ENCODE measurements at regions not wholly inside any gene's neighbourhood (a gene's known extent, or its start where the extent isn't known, plus 50 kb on each side); places are given as distances from the start of the nearest gene placed in this dataset.

DNA sequence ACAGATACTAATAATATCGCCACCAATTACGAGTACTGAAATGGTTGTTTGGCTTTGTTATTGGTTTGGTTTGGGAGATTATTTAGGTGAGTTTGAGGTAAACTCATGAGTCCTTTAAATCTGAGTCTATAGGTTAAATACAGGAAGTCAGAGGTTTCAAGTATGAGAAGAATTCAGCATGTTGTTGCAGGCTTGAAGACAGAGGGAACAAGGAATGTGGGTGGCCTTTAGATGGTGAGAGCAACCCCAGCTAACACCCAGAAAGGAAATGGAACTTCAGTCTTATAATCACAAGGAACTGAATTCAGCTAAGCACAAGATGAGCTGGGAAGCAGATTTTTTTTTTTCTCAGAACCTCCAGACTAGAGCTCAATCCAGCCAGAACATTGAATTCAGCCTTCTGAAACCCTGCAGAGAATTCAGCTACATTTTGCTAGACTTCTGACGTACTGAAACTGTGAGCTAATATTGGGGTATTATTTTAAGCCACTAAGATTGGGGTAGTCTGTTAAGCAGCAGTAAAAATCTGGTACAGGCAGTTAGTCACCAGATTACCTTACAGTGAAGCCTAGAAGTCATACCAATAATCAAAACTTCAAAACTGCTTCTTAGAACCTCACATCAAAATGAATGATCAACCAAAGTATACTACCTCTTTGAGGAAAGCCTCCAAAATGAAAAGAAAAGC lies 216.0 kb upstream of the PUM3 start:
- in situ Hi-C loops (cut with HindIII; ENCODE audit: low pct_ligation_motif_present, low pct_unique_long_range_greater_than_20kb, low sequenced_read_pairs) = no loop called here
- DNase-seq = no peak

DNA sequence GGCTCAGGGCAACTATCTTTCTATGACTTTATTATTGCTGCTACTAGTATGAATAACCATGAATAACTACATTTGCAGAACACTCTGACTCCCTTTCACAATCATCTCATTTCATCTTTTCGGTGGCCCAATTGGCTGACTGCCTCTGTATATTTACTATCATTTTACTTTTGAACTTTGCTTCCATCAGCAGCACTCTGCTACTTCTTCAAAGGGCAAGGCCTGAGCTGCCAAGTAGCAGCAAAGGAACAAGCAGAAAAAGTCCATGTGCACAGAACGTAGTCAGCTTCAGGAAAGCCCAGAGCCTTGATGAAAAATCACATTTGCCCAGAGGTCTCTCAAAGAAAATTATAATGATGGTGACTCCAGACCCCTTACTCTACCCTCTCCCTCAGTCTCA lies 214.5 kb upstream of the PUM3 start:
- in situ Hi-C loops (cut with HindIII; ENCODE audit: low pct_ligation_motif_present, low pct_unique_long_range_greater_than_20kb, low sequenced_read_pairs) = no loop called here
- no peak for DNase-seq

DNA sequence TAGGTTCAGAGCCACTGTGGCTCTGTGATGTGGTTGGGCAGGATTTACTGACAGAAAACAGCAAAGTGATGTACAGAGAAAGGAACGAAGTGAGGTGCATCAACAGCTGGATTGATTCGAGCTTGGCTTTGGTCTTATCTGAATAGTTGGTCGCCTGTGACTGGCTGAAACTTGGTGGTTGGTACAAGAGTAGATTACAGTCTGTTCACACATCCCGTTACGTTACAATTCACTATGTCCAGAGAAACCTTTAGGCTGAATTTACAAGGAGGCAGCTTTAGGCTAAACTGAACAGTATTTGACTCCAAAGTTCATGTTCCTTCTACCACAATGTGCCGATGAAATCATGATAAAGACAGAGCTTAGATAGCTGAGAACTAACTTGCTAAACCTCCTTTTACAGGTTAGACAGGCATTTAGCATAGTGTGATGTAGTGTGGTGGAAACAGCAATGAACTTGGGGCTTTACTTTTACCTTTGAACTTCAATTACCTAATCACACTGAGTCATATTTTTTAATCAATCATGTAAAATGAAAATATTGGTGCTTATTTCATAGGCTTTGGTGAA lies 210.2 kb upstream of the PUM3 start:
- no peak for DNase-seq
- in situ Hi-C loops (cut with HindIII; ENCODE audit: low pct_ligation_motif_present, low pct_unique_long_range_greater_than_20kb, low sequenced_read_pairs) = no loop called here

- in situ Hi-C loops (cut with HindIII; ENCODE audit: low pct_ligation_motif_present, low pct_unique_long_range_greater_than_20kb, low sequenced_read_pairs) = no loop called here
- DNase-seq = no peak
These were observed 205.7 kb upstream of the PUM3 start for GRCh38 chr9:3049636-3050035.

DNA sequence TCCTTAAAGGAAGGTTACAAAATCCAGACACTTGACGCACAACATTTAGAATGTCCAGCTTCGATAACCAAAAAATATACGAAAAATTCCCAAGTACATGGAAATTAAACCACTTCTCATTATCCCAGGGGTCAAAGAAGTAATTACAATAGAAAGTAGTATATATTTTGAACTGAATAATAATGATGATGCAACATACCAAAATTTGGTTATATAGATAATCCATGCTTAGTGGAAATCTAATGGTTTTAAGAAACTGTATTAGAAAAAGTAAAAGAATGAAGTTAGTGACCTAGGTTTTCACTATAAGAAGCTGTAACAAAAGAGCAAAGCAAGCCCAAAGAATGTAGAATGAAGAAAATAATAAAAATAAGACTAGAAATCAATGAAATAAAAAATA lies 204.0 kb upstream of the PUM3 start:
- no peak for DNase-seq
- in situ Hi-C loops (cut with HindIII; ENCODE audit: low pct_ligation_motif_present, low pct_unique_long_range_greater_than_20kb, low sequenced_read_pairs) = no loop called here

DNA sequence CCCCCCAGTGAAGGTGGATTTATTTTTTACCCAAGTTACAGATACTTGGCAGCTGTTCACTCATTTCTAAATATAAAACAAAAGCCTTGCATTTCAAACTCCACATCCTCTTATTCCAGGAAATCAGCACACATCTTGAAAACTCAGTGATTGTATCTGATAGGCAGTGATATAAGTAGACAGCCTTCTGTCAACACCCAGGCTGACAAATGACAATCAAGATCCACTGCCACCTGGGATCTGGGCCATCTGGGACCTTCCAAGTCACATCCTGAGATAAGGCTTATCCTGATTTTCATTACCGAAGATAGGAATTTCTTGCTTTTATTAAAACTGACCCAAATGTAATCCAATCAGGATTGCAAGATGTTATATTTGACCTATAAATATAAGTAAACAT lies 201.3 kb upstream of the PUM3 start:
- in situ Hi-C loops (cut with HindIII; ENCODE audit: low pct_ligation_motif_present, low pct_unique_long_range_greater_than_20kb, low sequenced_read_pairs) = no loop called here
- no peak for DNase-seq

GRCh38 chr9:3043369-3043768 lies 199.5 kb upstream of the PUM3 start:
- peak; percentile 55 for DNase-seq
- in situ Hi-C loops (cut with HindIII; ENCODE audit: low pct_ligation_motif_present, low pct_unique_long_range_greater_than_20kb, low sequenced_read_pairs) = no loop called here

DNA sequence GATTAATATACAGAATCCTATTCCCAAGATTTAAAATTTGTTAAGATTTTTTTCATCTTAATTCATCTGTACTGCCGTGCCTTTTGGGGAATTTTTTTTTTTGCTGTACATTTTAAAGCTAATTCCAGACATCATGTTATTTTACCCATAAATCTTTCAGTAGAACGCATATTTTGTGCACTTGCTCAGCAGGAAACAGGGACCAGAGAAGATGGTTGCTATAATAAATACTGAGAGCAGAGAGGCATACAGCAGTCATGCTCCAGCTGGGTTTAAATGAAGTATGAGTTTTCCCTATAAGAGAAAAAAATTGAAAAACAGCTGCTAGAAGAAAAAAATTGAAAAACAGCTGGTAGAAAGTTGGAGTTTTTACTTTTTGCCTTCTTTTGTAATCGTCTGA lies 196.9 kb upstream of the PUM3 start:
- DNase-seq = no peak
- in situ Hi-C loops (cut with HindIII; ENCODE audit: low pct_ligation_motif_present, low pct_unique_long_range_greater_than_20kb, low sequenced_read_pairs) = no loop called here

- no peak for DNase-seq
- in situ Hi-C loops (cut with HindIII; ENCODE audit: low pct_ligation_motif_present, low pct_unique_long_range_greater_than_20kb, low sequenced_read_pairs) = no loop called here
These were observed 192.4 kb upstream of the PUM3 start for GRCh38 chr9:3036333-3036700.

- no peak for DNase-seq
- in situ Hi-C loops (cut with HindIII; ENCODE audit: low pct_ligation_motif_present, low pct_unique_long_range_greater_than_20kb, low sequenced_read_pairs) = no loop called here
These were observed 191.9 kb upstream of the PUM3 start for GRCh38 chr9:3035579-3036332.

DNA sequence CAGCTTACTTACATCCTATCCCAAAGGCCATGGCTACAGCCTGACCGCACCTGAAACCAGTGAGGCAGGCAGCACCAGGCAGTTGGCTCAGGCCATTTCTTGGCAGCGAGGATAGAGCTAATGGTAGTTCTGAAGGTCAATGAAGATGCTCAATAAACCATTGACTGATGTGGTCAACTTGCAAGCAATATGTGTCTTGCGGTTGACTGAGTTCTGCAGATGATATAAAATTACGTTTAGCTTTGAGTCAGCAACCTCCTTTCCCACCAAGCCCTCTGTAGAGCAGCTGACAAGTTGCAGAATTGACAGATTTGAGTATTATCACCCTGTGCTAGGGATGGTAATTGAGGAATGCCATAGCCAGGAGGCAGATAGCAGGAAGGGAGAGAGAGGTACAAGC lies 189.0 kb upstream of the PUM3 start:
- no peak for DNase-seq
- in situ Hi-C loops (cut with HindIII; ENCODE audit: low pct_ligation_motif_present, low pct_unique_long_range_greater_than_20kb, low sequenced_read_pairs) = no loop called here

DNA sequence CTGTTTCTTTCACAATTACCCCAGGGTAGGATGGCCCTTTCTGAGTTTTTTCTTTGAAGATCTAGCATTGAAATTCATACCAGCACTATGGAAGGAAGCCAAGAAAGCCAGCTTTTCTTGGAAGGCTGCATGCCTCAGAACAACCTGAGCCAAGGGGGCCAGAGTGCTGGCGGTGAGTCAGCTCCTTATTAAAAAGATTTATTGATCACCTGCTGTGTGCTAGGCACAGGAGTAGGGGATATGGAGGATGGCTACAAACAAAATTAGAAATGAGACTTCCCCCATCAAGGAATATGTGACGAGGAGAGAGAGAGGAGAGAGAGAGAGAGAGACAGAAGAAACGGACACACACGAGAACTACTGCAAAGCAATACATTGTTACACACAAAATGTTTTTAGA lies 184.6 kb upstream of the PUM3 start:
- no peak for DNase-seq
- in situ Hi-C loops (cut with HindIII; ENCODE audit: low pct_ligation_motif_present, low pct_unique_long_range_greater_than_20kb, low sequenced_read_pairs) = no loop called here

GRCh38 chr9:3027210-3027609 lies 183.3 kb upstream of the PUM3 start:
- in situ Hi-C loops (cut with HindIII; ENCODE audit: low pct_ligation_motif_present, low pct_unique_long_range_greater_than_20kb, low sequenced_read_pairs) = no loop called here
- DNase-seq = no peak

DNA sequence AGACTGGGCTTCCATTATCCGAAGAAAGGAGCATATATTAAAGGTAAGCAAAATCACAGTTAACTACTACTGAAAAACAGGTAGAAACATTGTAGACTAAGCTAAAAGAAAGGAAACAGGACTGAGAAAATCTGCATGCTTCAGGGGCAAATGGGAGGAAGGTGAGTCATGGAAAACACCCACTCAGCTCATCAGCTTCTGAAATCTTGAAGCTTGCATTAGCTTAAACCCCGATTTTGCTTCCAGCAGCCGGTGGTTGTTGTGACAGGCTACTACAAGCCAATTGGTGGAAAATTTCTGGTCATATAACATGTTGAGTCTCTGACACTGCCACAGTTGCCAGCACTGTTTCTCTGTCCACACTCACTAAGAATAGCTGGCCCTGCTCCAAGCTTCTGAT lies 179.6 kb upstream of the PUM3 start:
- in situ Hi-C loops (cut with HindIII; ENCODE audit: low pct_ligation_motif_present, low pct_unique_long_range_greater_than_20kb, low sequenced_read_pairs) = no loop called here
- no peak for DNase-seq

DNA sequence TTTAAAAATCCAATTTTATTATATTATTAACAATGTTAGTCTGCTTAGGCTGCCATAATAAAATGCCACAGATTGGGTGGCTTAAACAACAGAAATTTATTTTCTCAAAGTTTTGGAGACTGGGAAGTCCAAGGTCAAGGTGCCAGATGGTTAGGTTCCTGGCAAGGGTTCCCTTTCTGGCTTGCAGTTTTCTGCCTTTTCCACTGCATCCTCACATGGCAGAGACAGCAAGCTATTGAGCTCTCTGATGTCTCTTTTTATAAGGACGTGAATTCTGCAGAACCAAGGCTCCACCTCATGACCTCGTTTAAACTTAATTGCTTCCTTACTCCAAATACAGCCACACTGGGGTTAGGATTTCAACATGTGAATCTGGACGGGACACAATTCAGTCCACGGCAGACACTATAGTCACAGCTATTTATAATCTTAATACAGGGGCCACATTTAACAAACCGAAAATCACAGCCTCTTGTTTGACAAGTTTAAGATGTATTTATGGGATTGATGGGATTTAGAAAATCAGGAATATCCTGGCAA lies 174.9 kb upstream of the PUM3 start:
- DNase-seq = no peak
- in situ Hi-C loops (cut with HindIII; ENCODE audit: low pct_ligation_motif_present, low pct_unique_long_range_greater_than_20kb, low sequenced_read_pairs) = no loop called here

- in situ Hi-C loops (cut with HindIII; ENCODE audit: low pct_ligation_motif_present, low pct_unique_long_range_greater_than_20kb, low sequenced_read_pairs) = no loop called here
- no peak for DNase-seq
These were observed 174.2 kb upstream of the PUM3 start for GRCh38 chr9:3018071-3018470.

DNA sequence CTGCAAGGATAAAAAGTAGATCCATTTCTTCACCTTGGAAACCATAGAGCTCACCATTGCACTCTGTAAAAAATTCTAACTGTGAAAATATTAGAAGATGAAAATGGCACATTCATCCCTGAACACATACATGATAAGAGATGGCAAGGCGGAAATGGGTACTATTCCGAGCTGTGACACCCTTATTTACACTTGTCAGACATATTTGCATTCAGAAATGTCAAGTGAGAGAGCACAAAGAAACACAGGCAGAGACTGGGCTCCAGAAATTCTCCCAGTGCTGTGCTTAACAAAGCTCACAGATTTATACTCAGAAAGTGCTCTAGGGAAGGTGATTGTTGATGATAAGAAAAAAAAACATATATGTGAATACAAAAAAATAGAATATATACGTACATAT lies 170.3 kb upstream of the PUM3 start:
- in situ Hi-C loops (cut with HindIII; ENCODE audit: low pct_ligation_motif_present, low pct_unique_long_range_greater_than_20kb, low sequenced_read_pairs) = no loop called here
- no peak for DNase-seq

- DNase-seq = no peak
These were observed 168.9 kb upstream of the PUM3 start for GRCh38 chr9:3012842-3013241.

DNA sequence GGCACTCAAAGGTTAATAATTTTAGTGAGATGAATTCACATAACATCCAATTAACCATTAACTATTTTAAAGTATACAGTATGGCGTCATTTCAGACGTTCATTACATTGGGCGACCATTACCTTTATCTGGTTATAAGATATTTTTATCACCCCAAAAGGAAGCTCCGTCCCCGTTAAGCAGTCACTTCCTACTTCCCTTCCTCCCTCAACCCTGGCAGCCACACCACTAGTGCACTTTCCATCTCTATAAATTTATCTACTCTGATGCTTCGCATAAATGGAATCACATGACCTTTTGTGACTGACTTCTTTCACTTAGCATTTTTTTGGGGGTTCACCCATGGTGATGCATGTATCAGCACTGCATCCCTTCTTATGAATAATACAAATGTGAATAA lies 168.3 kb upstream of the PUM3 start:
- DNase-seq = no peak
- in situ Hi-C loops (cut with HindIII; ENCODE audit: low pct_ligation_motif_present, low pct_unique_long_range_greater_than_20kb, low sequenced_read_pairs) = no loop called here

More at GRCh38 chr9:3012842-3013241, 168.9 kb upstream of the PUM3 start:
- in situ Hi-C loops (cut with HindIII; ENCODE audit: low pct_ligation_motif_present, low pct_unique_long_range_greater_than_20kb, low sequenced_read_pairs) = no loop called here

DNA sequence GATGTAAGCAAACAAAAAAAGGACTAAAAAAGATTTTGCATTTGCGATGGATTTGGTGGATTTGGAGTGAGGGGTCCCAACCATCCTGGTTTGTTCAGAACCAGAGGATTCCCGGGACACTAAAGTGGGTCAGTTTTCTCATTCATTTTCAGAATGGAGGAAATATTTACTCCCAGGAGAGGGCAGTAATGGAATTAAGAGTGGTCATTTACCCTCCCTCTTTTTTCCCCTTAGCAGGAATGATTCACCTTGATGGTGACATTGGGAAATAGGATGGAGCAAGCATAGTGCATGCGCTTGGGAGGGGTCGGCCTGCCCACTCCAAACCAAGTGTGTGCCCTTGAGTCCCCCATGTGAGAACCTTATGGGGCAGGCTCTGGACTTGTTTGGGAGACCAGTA lies 164.2 kb upstream of the PUM3 start:
- DNase-seq = no peak
- in situ Hi-C loops (cut with HindIII; ENCODE audit: low pct_ligation_motif_present, low pct_unique_long_range_greater_than_20kb, low sequenced_read_pairs) = no loop called here

Data from ACHN (cell line).